ENCODE measurements at regions not wholly inside any gene's neighbourhood (a gene's known extent, or its start where the extent isn't known, plus 50 kb on each side); places are given as distances from the start of the nearest gene placed in this dataset.
A peak's percentile ranks its signal among the peaks of the same experiment; 100 is the strongest.

GRCh38 chr10:9209105-9209798 lies 1154.8 kb downstream of the GATA3 start:
- in situ Hi-C loops (cut with HindIII; ENCODE audit: low sequenced_read_pairs) = no loop called here
- peak; percentile 76 for DNase-seq (ENCODE audit: low spot score)

DNA sequence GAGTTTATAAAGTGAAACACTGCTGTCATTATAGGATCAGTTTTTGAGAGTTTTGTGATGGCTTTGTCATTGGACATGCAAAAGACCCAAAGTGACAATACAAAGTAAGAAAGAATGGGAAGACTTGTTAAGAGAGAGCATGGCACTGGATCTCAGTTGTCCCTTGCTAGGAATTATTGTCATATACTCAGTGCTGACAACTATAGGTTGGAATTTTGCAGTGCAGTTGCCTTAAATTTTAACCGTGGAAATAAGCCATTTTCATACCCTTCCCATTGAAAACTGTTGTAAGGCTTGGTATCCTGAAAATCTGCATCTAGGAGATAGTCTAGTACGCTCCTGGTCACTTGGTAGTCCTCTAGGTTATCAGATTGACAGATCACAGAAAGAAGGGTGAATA lies 1156.7 kb downstream of the GATA3 start:
- no peak for DNase-seq (ENCODE audit: low spot score)
- in situ Hi-C loops (cut with HindIII; ENCODE audit: low sequenced_read_pairs) = no loop called here

- in situ Hi-C loops (cut with HindIII; ENCODE audit: low sequenced_read_pairs) = no loop called here
- no peak for DNase-seq (ENCODE audit: low spot score)
These were observed 1160.1 kb downstream of the GATA3 start for GRCh38 chr10:9214618-9215017.

GRCh38 chr10:9215121-9215520 lies 1160.6 kb downstream of the GATA3 start:
- in situ Hi-C loops (cut with HindIII; ENCODE audit: low sequenced_read_pairs) = no loop called here
- DNase-seq (ENCODE audit: low spot score) = no peak

DNA sequence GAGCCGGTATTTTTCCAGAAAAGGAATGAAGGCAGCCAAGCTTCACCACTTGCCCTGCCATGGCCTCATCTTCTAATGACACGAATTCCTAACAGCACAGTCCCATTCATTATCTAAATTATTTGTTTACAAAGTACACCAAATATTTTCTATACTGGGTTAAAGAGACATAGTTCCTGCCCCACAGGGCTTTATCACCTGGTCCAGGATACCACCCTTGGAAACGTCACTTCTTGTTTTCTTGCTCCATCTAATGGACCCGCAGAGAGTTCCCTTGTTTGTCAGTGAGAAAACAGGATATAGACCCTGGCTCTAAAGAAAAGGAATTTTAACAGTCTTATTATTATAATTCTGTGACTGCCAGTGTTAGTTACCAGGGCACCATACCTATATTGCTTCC lies 1165.4 kb downstream of the GATA3 start:
- peak; percentile 33 for DNase-seq (ENCODE audit: low spot score)
- in situ Hi-C loops (cut with HindIII; ENCODE audit: low sequenced_read_pairs) = no loop called here

- in situ Hi-C loops (cut with HindIII; ENCODE audit: low sequenced_read_pairs) = no loop called here
- DNase-seq (ENCODE audit: low spot score) = no peak
These were observed 1168.4 kb downstream of the GATA3 start for GRCh38 chr10:9222917-9223316.

DNA sequence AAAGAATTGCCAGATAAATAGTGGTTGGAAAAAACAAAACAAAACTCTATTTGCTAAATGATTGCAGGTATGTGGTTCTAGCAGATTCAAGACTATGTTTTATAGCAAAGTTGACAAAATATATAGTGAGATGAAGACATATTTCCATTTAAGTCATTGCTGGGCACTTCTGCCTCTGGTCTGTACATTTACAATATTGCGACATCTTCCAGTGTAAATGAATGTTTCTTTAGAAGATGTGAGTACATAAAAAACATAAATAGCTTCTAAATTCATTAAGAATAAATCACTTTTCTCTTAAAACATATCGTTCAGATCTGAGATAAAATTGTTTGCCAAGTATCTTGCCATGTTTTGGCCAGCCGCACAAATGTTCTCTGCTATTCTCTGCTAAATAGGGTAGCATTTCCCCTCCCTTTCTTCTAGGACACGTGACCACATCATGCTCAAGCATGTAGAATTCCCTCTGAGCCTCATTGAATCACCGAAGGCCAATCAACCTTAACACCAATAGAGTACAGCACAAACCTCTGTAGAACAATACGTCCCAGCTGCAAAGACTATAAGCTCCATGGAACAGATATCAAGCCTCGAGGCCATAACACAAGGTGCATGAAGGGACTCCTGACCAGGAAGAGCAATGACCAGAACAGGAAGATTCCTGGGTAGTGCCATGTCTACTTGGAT lies 1173.3 kb downstream of the GATA3 start:
- in situ Hi-C loops (cut with HindIII; ENCODE audit: low sequenced_read_pairs) = no loop called here
- no peak for DNase-seq (ENCODE audit: low spot score)

DNA sequence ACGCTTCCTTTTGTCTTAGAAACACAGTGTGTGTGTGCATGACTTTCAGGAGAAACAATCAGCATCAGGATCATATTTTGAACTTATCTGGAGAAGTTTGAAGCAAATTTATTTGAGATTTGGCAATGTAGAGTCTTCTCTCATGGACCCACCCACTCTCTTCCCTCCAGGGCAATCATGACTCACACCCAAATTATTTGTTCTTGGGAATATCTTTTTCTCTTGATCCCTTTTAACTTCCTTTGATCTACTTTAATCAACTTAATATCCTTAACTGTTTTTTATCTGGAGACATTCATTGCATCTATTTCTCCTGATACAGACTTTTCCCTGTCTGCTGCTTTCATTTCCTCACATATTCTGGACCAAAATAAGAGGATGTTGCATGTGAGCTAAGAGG lies 1174.3 kb downstream of the GATA3 start:
- in situ Hi-C loops (cut with HindIII; ENCODE audit: low sequenced_read_pairs) = no loop called here
- no peak for DNase-seq (ENCODE audit: low spot score)

DNA sequence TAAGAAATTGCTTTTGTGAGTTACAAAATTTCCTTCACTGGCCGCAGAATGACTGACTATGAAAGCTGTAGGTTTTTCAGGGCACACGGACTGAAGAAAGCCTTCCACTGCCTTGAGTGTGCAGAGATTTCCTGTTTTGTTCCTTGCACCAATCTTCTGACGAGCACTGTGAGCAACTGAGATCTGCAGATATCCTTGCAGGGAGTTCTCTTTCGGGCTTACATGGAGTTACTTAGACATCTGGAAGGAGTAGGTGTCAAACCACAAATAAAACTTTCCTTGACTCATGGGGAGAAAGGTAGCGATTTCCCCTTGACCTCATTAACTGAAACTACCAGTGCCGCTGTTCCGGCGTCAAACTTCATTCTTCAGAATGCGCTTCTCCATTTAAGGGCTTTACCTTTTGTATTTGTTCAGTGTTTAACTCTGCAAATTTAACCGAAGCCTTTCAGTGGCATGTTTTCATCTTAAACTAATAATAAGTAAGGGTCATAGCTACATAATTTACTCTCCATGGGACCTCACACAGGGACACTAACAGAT lies 1175.3 kb downstream of the GATA3 start:
- no peak for DNase-seq (ENCODE audit: low spot score)
- in situ Hi-C loops (cut with HindIII; ENCODE audit: low sequenced_read_pairs) = no loop called here

DNA sequence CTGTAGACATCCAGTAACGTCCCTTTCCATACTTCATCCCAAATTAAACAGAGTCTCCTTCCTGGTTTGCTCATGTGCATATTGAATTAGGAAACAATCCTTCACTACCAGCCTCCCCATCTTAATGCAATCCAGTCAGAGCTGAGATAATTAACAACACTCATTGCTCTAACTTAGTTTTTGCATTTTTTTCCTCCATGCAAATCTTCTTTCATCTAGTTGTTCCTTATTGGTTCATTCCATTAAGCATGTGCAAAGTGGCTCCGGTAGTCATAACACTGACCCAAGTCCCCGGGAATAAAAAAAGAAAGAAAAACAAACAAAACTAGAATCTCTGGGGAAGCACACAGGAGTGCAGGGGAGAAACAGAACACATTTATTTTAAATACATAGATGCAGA lies 1176.1 kb downstream of the GATA3 start:
- in situ Hi-C loops (cut with HindIII; ENCODE audit: low sequenced_read_pairs) = no loop called here
- DNase-seq (ENCODE audit: low spot score) = no peak

DNA sequence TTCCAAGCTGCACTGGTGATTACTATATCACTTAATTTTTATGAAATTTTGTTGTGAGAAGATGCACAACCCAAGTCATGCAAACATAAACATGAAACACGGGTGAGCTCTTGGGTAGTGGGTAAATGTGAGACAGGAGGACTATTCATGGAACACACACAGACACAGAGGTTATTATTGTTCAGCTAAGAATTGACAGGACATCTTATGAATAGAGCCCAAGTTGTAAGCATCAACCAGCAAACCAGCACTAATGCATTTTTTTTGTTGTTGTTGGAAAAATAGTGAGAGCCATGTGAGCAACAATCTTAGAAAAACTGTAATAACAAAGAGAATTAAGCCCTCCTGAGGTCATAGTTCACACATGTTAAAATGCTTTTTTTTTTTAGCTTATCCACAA lies 1179.7 kb downstream of the GATA3 start:
- in situ Hi-C loops (cut with HindIII; ENCODE audit: low sequenced_read_pairs) = no loop called here
- no peak for DNase-seq (ENCODE audit: low spot score)

- in situ Hi-C loops (cut with HindIII; ENCODE audit: low sequenced_read_pairs) = no loop called here
These were observed 1183.6 kb downstream of the GATA3 start for GRCh38 chr10:9238041-9238440.

DNA sequence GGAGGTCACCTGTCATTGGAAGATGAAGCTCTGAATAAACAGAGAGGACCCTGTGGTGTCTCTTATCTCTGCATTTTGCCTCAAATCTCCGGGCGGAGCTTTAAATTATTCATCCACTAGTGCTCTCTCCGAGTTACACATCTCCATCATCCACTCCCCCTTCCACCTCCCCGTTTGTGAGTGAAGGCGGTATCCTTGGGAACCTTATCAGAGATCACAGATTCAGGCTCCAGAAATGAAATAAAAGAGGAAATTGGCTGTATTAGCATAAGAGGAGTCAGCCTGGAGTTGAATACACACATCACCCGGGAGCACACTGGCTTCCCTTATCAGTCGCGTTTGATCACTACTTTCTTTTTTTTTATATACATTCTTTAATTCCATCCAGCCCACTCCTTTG lies 1184.8 kb downstream of the GATA3 start:
- in situ Hi-C loops (cut with HindIII; ENCODE audit: low sequenced_read_pairs) = no loop called here

More at GRCh38 chr10:9238041-9238440, 1183.6 kb downstream of the GATA3 start:
- DNase-seq (ENCODE audit: low spot score) = no peak

DNA sequence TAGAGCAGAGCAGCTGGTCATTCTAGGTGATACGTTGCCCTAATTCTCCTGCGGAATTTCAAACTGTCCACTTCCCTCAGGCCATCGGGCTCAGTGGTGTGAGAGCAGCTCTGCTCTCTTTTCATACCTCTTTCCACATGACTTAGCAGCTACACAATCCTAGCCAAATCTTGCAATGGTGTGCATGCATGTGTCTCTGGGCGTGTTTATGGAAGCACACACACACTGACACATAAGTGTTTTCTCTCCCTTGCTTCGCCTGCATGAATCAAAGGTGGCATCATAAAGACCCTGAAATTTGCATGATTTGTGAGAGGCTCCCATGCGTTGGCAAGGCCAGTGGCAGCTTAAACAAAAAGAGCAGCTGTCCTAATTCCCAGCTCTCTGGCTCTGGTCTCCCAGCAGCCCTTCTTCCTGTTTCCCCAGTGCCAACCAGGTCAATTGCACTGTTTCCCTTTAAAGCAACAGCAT lies 1189.5 kb downstream of the GATA3 start:
- in situ Hi-C loops (cut with HindIII; ENCODE audit: low sequenced_read_pairs) = no loop called here
- peak; percentile 97 for DNase-seq (ENCODE audit: low spot score)

More for the DNA sequence above, 1184.8 kb downstream of the GATA3 start:
- no peak for DNase-seq (ENCODE audit: low spot score)

- in situ Hi-C loops (cut with HindIII; ENCODE audit: low sequenced_read_pairs) = no loop called here
- DNase-seq (ENCODE audit: low spot score) = no peak
These were observed 1190.4 kb downstream of the GATA3 start for GRCh38 chr10:9244864-9245263.

DNA sequence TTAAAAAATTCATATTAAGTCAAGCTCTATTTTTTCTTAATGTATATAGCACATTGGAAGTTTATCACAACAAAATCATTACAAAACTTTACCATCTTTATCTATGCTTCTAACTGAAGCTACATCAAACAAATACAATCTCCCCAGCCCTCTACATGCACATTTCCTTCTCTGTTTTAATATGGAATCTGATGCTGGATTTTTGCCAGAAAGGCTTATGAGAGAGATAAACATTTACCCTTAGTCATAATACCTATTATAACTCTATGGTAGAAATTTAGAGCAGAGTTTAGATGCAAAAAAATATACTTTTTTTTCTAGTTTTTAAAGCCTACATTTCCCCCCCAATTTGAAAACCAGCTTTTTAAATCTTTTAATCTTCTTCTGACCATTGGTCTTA lies 1198.6 kb downstream of the GATA3 start:
- DNase-seq (ENCODE audit: low spot score) = no peak
- in situ Hi-C loops (cut with HindIII; ENCODE audit: low sequenced_read_pairs) = no loop called here

DNA sequence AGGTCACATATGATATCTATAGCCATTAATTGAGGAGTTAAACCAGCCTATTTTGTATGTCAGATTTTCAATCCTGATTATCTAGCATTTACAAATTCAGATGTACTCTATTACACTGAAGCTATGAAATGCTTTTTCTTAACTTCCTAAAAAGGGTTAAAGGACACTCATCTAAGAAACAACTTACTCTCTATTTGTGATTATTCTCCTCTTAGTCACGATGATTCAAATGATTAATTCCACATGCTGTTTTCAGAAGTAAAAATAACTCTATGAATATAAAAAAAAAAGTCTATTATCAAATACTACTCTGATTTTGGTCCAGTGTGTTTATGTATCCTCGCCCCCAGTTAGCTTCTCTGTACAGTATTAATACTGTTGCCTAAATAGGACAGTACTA lies 1199.9 kb downstream of the GATA3 start:
- in situ Hi-C loops (cut with HindIII; ENCODE audit: low sequenced_read_pairs) = no loop called here
- no peak for DNase-seq (ENCODE audit: low spot score)

DNA sequence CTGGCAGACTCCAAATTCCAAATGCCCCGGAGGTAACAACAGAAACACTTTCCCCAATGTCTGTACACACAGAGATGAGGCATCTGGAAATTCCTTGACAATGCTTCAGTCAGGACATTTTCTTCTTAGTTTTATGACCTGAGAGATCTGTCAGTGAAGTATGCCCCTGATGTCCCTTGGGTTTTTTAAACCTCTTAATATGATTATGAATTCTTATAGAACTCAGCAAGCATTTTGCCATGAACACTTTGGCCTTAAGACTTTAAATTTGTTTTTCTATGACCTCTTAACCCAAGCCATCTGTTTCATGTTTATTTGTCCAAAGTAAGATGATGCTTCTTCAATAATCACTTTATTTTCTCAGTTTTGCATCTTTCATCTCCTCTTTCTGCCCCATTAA lies 1206.2 kb downstream of the GATA3 start:
- no peak for DNase-seq (ENCODE audit: low spot score)
- in situ Hi-C loops (cut with HindIII; ENCODE audit: low sequenced_read_pairs) = no loop called here

GRCh38 chr10:9262770-9263169 lies 1208.3 kb downstream of the GATA3 start:
- no peak for DNase-seq (ENCODE audit: low spot score)
- in situ Hi-C loops (cut with HindIII; ENCODE audit: low sequenced_read_pairs) = no loop called here

DNA sequence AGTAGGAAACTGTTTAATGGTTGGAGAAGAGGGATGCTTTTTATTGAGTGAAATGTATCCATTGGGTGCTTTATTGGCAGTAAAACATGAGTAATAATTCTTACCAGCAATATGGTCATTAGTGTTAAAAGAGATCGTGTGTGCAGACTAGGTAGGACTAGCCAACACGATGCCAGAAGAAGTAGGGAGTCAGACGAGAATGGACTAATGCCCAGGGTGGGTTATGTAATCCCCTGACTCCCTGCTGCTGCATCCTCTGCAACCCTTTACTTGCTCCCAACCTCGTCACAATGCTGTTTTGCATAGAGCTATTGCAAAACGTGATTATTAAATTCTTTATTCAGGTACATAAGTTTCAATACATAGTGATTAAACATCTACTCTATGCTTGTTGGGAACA lies 1213.7 kb downstream of the GATA3 start:
- peak; percentile 75 for DNase-seq (ENCODE audit: low spot score)

More for the DNA sequence above, 1213.7 kb downstream of the GATA3 start:
- in situ Hi-C loops (cut with HindIII; ENCODE audit: low sequenced_read_pairs) = no loop called here
